IMR-90 (cell line): ENCODE measurements at regions not wholly inside any gene's neighbourhood (a gene's known extent, or its start where the extent isn't known, plus 50 kb on each side); places are given as distances from the start of the nearest gene placed in this dataset.

ENCODE experiments used
- BHLHE40 ChIP-seq: fragments of 150-350 bp; IDR thresholded peaks from 2 replicates; pipeline ENCODE4 v1.6.1; 2016; ENCODE audit warnings: mild to moderate bottlenecking, low read depth, low read length
- CEBPB ChIP-seq: IDR thresholded peaks from 2 replicates; pipeline ENCODE4 v1.6.1; 2012; ENCODE audit warnings: low read depth, low read length, improper control_type of control experiment
- CTCF ChIP-seq: conservative IDR thresholded peaks from 2 replicates; pipeline ENCODE4 v1.5.1; 2012; ENCODE audit warnings: mild to moderate bottlenecking, low read depth, low read length, improper control_type of control experiment
- MAZ ChIP-seq: IDR thresholded peaks from 2 replicates; pipeline ENCODE4 v1.6.1; 2012; ENCODE audit warnings: low read depth, mild to moderate bottlenecking, low read length, improper control_type of control experiment, moderate library complexity, borderline replicate concordance
- MXI1 ChIP-seq: IDR thresholded peaks from 2 replicates; pipeline ENCODE4 v1.6.1; 2012; ENCODE audit warnings: low read depth, mild to moderate bottlenecking, low read length, moderate library complexity, borderline replicate concordance
- NFE2L2 ChIP-seq: fragments of 150-350 bp; IDR thresholded peaks from 2 replicates; pipeline ENCODE4 v1.6.1; 2016; ENCODE audit warnings: low read depth, mild to moderate bottlenecking, low read length
- POLR2A ChIP-seq: IDR thresholded peaks from 2 replicates; pipeline ENCODE4 v1.6.1; 2012; ENCODE audit warnings: mild to moderate bottlenecking, low read depth, low read length
- RAD21 ChIP-seq: IDR thresholded peaks from 2 replicates; pipeline ENCODE4 v1.6.1; 2012; ENCODE audit warnings: low read length, improper control_type of control experiment
- RCOR1 ChIP-seq: IDR thresholded peaks from 2 replicates; pipeline ENCODE4 v1.6.1; 2012; ENCODE audit warnings: mild to moderate bottlenecking, low read length, improper control_type of control experiment; ENCODE audit not compliant: insufficient replicate concordance
- SMC3 ChIP-seq: fragments of 150-350 bp; IDR thresholded peaks from 2 replicates; pipeline ENCODE4 v1.6.1; 2016; ENCODE audit warnings: low read depth, mild to moderate bottlenecking, antibody characterized with exemption, low read length, moderate library complexity
- USF2 ChIP-seq: fragments of 150-350 bp; IDR thresholded peaks from 2 replicates; pipeline ENCODE4 v1.6.1; 2017; ENCODE audit warnings: mild to moderate bottlenecking, antibody characterized with exemption, low read length, low read depth

GRCh38 chrX:96382018-96382417, 302.6 kb upstream of the DIAPH2 start:
- TF ChIP-seq POLR2A (no peak), CTCF (no peak), RAD21 (no peak), CEBPB (no peak), BHLHE40 (no peak), MAZ (no peak), MXI1 (no peak), NFE2L2 (no peak), RCOR1 (no peak), USF2 (no peak), SMC3 (no peak)
